HG03457 (cell line): ENCODE measurements at regions not wholly inside any gene's neighbourhood (a gene's known extent, or its start where the extent isn't known, plus 50 kb on each side); places are given as distances from the start of the nearest gene placed in this dataset.

ENCODE experiments used
- ATAC-seq: cut with Tn5 transposase; IDR thresholded peaks from one replicate; pipeline ENCODE4 v1.9.1; 2021; ENCODE audit warnings: moderate number of reproducible peaks; ENCODE audit not compliant: unreplicated experiment

GRCh38 chr13:106243011-106243565 lies 292.4 kb downstream of the EFNB2 start:
- ATAC-seq: no peak

GRCh38 chr13:106241974-106242953 lies 293.2 kb downstream of the EFNB2 start:
- ATAC-seq: no peak

GRCh38 chr13:106238690-106239089 lies 296.8 kb downstream of the EFNB2 start:
- no peak for ATAC-seq

- no peak for ATAC-seq
Observed at GRCh38 chr13:106234636-106235035, 300.8 kb downstream of the EFNB2 start.

- ATAC-seq: no peak
Observed at GRCh38 chr13:106233134-106233735, 302.2 kb downstream of the EFNB2 start.

GRCh38 chr13:106232681-106233080 lies 302.8 kb downstream of the EFNB2 start:
- ATAC-seq: no peak

- ATAC-seq: no peak
Observed at GRCh38 chr13:106230450-106230849, 305.0 kb downstream of the EFNB2 start.

GRCh38 chr13:106225126-106225525 lies 310.3 kb downstream of the EFNB2 start:
- no peak for ATAC-seq

- ATAC-seq: no peak
Observed at GRCh38 chr13:106220211-106220610, 315.3 kb downstream of the EFNB2 start.

- ATAC-seq: no peak
Observed at GRCh38 chr13:106213028-106213757, 322.3 kb downstream of the EFNB2 start.

GRCh38 chr13:106212386-106213010 lies 323.0 kb downstream of the EFNB2 start:
- no peak for ATAC-seq

- no peak for ATAC-seq
Observed at GRCh38 chr13:106210324-106210723, 325.1 kb downstream of the EFNB2 start.

- ATAC-seq: no peak
Observed at GRCh38 chr13:106205871-106206270, 329.6 kb downstream of the EFNB2 start.

GRCh38 chr13:106197496-106197895 lies 338.0 kb downstream of the EFNB2 start:
- ATAC-seq: no peak

GRCh38 chr13:106187501-106188095 lies 347.9 kb downstream of the EFNB2 start:
- ATAC-seq: no peak

- ATAC-seq: no peak
Observed at GRCh38 chr13:106187101-106187500, 348.4 kb downstream of the EFNB2 start.

GRCh38 chr13:106186366-106187030 lies 349.0 kb downstream of the EFNB2 start:
- ATAC-seq: no peak

- no peak for ATAC-seq
Observed at GRCh38 chr13:106184790-106185189, 350.7 kb downstream of the EFNB2 start.

- ATAC-seq: no peak
Observed at GRCh38 chr13:106183410-106184065, 351.9 kb downstream of the EFNB2 start.
